HG02759 (cell line): ENCODE measurements at regions not wholly inside any gene's neighbourhood (a gene's known extent, or its start where the extent isn't known, plus 50 kb on each side); places are given as distances from the start of the nearest gene placed in this dataset.
A peak's percentile ranks its signal among the peaks of the same experiment; 100 is the strongest.

Experiments
- ATAC-seq: cut with Tn5 transposase; IDR thresholded peaks from one replicate; pipeline ENCODE4 v1.9.1; 2021; ENCODE audit warnings: mild to moderate bottlenecking, moderate library complexity; ENCODE audit not compliant: unreplicated experiment

DNA sequence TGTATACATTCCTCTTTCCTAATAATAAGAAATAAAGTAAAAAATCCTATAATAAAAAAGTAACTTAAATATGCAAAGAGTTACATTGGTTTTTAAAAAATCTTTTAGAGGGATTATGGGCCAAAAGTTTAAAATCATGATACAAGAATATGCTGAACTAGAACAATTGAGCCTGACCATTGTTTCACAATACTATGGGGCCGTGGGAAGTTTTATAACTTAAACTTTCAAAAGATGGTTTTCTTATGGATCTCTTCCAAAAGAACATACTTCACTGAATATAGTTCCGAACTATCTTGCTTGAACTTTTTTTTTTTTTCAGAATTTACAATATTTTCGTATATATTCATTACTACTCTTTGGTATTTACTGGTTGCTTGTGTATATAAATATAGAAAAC, 97.6 kb downstream of the NFKBIZ start:
- no peak for ATAC-seq

DNA sequence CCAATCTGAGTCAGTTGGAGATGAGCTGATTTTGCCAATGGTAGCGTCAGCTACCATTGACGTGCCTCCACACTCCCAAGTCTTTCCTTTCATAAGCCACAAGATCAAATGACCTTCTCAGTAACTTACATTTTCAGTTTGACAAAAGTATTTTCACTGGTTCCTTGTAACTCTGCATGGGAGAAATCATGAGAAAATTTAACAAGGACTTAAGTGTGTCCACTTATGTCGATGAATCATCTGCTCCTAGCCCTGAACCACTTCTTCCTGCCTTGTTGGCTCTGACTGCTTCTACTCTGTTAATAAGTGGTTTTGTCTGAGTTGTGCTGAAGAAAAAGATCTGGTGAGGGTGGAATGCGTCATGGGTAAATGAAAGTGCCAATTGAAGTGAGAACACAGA, 101.2 kb downstream of the NFKBIZ start:
- peak; percentile 88 for ATAC-seq

DNA sequence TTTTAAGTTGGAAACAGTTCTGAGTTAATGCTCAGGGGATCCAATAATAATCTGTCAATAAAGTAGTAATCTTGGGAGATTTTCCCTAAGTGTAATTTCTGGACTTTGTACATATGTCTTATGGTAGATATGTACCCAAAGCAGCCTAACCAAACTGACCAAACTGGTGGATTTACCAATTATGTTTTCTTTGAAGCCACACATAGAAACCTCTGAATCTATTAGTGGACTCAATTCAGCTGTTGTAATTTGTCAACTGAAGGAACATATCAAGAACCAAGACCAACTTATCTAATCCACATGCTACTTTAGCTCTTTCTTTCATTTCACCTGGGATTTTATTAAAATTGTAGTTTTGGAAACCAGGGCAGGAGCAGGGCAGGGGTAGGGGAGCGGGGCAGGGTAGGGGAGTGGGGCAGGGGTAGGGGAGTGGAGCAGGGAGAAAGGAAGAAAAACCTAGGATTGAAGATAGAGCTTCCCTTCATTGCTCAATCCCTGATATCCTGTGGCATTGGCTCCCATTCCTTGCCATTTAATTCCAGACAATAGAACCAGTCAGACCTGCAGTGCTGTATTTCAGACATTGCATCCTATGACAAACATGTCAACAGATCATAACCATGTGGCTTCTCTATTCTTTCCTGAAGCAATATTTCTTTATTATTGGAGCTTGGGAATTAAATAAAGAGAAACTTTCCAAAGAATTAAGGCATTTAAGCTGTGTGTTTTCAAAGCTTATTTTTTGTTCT, 101.8 kb downstream of the NFKBIZ start:
- ATAC-seq: peak; percentile 33

DNA sequence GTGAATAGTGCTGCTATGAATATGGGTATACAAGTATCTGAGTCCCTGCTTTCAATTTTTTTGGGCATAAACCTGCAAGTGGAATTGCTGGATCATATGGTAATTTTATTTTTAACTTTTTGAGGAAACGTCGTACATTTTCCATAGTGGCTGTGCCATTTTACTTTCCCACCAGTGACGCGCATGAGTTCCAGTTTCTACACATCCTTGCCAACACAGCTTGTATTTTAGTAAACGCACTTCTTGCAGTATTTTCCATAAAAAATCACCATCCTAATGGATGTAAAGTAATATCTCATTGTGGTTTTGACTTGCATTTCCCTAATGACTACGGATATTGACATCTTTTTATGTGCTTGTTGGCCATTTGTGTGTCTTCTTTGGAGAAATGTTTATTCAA, 105.0 kb downstream of the NFKBIZ start:
- no peak for ATAC-seq

DNA sequence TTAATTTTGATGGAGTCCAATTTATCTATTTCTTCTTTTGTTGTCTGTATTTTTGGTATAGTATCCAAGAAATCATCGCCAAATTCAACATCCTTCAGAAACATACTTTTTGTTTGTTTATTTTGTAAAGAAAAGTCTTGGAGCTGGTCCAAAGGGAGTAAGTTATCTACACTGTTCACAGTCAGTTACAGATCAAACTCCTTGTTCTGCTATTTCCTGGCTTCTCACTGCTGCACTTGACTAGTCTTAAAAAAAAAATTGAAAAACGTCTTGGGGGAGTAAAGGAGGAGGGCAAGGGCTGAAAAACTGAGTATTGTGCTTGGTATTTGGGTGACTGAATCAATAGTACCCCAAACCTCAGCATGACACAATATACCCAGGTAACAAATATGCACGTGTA, 105.6 kb downstream of the NFKBIZ start:
- no peak for ATAC-seq

DNA sequence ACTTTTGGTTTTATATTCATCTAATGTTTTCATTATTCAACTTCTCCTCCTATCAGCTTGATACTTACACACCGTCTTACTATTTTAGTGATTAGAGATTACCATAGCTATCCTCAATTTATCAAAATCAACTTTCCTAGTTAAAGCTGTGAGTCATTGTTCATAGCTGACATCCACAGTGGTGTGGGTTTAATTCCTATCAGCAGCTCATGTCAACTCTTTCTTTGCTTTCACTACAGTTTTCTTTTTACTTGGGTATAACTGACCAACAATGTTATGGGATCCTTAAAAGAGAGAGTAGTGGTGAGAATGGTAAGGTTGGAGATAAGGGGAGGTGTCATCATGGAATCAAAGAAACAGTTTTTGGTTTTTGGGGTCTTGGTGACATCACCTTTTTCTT, 112.7 kb downstream of the NFKBIZ start:
- ATAC-seq: no peak

DNA sequence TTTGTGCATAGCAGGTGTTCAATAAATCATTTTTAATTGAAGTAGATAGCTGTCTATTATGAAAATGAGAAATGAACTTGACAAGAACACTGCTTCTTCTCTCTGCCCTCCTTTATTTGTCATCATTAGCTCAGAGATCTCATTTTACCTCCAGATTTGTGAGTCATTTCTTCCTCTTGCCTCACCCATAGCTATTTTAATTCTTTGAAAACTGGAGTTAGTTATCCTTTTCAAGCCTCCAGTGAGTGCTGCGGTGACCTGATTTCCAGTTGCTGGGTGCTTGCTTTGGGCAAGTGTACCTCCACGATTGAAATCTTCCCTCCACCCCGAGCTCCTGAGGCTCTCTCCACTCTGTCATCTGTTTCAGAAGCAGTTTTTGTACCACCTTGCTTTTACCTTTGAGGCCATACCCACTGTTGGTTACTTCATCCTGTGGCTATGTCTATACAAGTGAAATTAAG, 114.6 kb downstream of the NFKBIZ start:
- no peak for ATAC-seq

DNA sequence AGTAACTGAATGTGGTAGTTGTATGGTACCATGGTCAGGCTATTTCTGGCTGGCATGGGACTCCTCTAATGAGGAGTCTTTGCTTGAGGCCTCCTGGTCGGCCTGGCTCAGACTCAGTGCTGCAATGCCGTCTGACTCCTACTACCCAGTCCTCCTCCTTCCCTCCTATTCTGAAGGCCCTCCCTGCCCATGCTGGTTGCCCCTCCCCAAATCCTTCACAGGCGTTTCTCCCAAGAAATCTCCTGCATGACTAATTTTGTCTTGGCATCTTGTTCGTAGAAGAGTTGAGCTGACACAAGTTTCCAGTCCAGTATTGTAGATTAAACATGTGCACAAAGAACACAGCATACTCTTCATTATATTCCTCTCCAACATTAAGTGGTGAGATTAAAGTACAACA, 115.5 kb downstream of the NFKBIZ start:
- ATAC-seq: no peak

DNA sequence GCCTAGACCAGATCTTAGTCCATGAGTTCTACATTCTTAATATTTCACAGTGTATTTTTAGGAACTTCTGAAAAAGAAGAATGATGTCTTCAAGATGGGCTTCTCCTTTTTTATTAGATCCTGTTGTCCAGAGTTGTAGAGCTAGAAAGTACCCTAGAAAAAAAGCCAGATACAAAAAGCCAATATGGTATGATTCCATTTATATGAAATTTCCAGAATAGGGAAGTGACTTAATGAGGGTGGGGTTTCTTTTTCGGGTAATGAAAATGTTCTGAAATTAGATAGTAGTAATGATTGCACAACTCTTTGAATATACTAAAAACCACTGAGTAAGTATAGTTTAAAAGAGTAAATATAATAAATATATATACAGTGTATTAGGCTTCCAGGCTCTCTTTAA, 116.9 kb downstream of the NFKBIZ start:
- no peak for ATAC-seq

DNA sequence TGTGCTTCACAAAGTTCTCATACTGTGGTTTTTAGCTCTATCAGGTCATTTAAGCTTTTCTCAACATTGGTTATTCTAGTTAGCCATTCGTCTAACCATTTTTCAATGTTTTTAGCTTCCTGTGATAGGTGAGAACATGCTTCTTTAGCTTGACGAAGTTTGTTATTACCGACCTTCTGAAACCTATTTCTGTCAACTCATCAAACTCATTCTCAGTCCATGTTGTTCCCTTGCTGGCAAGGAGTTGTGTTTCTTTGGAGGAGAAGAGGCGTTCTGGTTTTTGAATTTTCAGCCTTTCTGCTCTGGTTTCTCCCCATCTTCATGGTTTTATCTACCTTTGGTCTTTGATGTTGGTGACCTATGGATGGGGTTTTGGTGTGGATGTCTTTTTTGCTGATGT, 120.9 kb downstream of the NFKBIZ start:
- ATAC-seq: no peak

DNA sequence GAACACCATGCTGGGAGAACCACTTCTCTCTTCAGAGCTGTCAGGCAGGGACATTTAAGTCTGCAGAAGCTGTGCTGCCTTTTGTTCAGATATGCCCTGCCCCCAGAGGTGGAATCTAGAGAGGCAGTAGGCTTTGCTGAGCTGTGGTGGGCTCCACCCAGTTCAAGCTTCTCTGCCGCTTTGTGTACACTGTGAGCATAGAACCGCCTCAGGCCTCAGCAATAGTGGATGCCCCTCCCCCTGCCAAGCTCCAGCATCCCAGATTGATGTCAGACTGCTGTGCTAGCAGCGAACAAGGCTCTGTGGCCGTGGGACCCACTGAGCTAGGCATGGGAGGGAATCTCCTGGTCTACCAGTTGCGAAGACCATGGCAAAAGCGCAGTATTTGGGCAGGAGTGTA, 121.6 kb downstream of the NFKBIZ start:
- no peak for ATAC-seq

DNA sequence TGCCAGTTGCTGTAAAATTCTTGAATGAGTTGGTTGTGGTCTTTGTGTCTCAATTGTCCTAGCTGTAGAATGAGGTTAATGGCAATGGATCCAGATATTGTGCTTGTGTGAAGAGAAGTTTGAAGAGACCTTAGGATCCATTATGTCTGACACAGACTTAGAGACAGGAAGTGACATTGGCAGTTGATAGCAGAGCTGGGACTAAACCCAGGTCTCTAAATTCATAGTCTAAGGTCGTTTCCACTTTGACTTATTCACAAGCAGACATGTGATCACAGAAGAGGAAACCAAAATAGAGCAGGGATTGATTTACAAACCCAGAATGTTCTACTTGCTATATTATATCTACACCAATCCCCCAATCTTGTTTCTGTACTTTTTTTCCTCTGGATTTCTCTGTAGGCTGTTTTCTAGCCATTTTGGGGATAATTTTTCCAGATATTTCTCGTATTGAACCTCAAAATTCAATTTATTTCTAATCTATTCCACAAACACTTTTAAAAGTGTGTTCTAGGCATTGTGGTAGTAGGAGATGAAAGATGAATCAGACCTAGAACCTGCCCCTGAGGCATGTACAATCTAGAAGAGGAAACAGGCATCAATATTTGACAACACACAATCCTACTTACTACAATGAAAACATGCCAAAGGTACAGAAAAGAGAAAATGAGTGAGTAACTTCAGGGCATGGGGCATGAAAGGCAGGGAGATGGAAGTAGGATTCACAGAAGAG, 123.3 kb downstream of the NFKBIZ start:
- ATAC-seq: no peak

DNA sequence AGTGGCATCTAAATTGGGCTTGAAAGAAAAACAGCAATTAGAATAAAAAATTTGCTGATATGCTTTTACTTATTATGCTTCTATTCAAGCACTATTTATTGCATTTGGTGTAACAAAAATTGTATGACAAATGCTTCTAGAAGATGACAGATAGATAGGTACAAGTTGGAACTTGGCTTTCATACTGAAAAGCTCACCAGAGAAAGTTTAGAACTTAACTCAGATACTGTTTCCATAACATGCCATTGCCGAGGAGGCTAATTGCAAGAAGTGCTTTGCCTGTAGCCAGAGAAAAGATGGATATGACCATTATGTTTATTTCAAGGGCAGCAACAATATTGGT, 123.8 kb downstream of the NFKBIZ start:
- ATAC-seq: no peak

DNA sequence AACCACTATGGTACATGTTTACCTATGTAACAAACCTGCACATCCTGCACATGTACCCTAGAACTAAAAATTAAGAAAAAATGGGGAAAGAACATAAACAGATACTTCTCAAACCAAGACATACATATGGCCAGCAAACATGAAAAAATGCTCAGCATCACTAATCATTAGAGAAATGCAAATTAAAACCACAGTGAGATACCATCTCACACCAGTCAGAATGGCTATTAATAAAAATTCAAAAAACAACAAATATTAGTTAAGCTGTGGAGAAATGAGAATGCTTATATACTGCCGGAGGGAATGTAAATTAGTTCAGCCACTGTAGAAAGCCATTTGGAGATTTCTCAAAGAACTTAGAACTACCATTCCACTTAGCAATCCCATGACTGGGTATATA, 126.1 kb downstream of the NFKBIZ start:
- peak; percentile 37 for ATAC-seq

DNA sequence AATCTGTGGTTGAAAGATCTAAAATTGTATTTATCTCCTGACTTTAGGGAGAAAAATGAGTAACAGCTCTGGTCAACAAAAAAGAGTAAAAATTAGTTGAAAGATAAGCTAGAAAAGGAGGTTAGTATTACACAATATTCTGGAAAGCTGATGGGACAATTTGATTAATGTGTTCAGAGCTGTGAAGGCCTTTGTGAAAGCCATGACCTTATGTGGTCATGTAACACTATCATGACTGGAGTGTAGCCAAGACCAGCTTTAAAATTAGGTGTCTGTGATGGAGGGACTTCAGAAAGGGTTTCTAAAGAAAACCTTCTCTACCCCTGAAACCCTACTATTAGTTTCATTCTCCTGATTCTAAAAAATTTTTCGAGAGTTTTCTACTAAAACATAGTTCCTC, 127.2 kb downstream of the NFKBIZ start:
- peak; percentile 87 for ATAC-seq

DNA sequence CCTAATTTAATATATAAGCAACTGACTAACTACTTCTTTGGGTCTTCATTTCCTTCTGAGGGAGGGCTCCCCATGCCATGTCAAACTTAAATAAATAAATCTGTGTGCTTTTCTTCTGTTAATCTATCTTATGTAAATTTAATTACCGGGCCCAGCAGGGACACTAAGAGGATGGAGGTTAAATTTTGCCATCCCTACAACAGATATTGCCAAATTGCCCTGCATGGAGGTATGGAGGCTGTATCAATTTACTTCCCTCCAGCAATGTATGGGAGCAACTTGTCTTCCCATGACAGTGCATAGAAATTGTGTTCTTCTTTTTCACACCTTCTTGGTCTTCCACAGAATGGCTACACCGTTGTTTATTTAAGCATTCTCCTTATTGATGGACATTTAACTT, 129.0 kb downstream of the NFKBIZ start:
- no peak for ATAC-seq

DNA sequence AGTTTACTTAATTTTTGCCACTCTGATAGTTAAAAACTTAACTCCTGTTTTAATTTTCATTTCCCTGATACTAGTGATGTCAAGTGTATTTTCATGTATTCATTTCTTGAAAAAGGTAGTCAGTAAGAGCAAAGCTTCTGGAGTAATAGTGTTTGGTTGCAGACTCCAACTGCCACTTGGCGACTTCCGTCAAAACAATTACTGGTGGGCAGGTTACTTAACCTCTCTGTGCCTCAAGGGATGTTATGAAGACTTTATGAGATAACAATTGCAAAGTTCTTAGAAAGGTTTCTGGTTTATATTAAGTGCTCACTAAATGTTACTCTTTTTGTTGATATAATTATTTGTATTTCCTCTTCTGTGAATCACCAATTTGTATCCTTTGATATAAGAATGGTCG, 129.7 kb downstream of the NFKBIZ start:
- ATAC-seq: no peak

DNA sequence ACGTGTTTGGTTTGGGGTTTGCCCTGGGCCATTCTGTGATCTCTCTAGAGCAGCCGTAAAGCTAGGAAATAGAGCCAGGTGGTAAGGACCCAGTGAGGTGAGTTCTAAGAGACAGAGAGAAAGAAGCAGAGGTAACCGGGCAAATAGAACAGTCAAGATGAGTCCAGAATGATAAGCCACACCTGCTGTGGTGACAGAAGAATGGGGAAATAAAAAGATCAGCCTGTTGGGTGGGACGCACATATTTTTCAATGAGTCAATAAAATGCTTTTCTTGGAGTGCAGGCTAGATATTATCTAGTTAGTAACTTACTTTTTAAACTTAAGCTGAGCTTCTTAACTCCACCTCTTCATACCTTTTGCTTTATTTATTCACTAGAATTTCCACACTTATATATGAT, 135.0 kb downstream of the NFKBIZ start:
- ATAC-seq: no peak

DNA sequence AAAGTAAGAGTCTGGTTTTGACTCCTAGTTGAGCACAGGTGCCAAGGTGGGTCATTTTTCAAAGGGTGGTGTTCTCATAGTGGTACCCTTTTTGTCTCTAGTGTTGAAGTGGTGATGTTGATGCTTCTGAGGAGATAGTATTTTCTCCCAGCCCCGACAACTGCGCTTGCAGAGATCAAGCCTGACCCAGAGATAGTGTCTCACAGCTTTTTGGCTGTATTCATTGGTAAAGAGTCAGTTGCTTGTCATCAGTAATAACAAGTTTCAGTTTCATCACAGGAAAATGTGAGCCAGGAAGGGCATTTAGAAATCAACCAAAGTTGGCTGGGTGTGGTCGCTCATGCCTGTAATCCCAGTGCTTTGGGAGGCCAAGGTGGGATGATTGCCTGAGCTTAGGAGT, 139.3 kb downstream of the NFKBIZ start:
- ATAC-seq: peak; percentile 40

DNA sequence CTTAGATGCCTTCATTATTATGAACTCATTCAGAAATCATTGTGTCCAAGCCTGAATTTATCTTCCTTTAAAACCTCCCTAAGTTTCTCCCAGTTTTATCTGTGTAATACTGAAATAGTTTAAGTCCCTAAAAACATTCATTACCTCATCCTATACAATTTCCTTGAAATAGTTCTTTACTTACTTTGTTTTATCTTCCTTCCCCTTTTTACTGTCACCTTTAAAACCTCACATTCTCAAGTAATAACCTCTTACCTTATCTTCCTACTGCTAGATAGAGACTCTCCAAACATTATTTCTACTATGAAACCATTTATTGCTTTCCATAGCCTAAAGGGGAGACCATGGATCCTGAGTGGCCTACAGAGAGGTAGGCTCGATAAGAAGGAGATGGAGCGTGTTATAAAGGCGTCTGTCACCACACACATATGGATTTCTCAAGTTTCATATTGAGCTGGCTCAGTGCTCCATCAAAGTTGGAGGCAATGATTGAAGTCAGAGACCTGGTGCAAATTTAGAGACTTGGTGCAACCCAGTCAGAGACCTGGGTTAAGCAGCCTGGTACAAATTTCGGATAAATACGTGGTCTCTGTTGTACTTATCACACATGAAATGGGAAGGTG, 140.4 kb downstream of the NFKBIZ start:
- ATAC-seq: no peak

DNA sequence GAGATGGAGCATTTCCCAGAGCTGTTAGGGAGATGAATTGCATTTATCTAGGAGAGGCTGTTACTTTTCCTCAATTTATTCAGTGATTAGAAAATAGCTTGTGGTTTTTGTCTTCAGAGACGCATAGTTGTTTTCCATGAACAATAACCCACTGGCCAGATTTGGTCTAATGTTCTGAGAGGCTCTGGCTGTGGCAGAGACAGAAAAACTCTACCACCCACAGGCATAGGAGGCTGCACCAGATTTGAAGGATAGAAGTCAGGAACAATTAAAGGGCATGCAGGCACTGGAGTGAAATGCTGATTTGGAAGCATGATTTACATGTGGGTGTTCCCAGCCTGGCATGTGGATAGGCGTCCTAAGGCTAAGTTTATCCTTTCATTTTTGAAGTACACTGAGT, 143.5 kb downstream of the NFKBIZ start:
- ATAC-seq: no peak

DNA sequence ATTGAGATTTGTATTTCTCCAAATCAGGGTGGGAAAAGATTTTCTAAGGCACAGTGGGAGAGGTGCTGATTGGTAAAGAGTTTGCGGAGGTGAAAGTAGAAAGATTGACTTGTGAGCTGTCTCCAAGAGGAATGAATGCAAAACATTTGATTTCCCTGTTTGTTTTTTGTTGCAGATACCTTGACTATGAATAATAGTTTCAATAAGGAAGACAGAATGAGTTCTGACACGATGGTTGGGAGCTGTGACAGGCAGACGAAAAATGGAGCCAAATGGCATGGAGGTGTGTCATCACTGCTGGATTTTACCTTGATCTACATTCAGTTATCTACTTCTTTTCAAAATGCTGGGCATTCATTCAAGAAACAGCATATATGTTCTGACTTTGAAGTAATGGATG, 145.1 kb downstream of the NFKBIZ start:
- ATAC-seq: no peak
